OCI-LY1 (cell line): ENCODE measurements at regions not wholly inside any gene's neighbourhood (a gene's known extent, or its start where the extent isn't known, plus 50 kb on each side); places are given as distances from the start of the nearest gene placed in this dataset.

Experiments
- H2AFZ ChIP-seq: fragments of 200-600 bp; sonication (generic), shearing (Covaris generic); 2 replicates; pipeline ENCODE4 v1.6.0; 2014; ENCODE audit warnings: antibody characterized with exemption, mild to moderate bottlenecking, low read length
- H3F3A ChIP-seq: fragments of 200-600 bp; sonication (generic), shearing (Covaris generic); 2 replicates; pipeline ENCODE4 v1.6.0; 2014; ENCODE audit warnings: mild to moderate bottlenecking, antibody characterized with exemption, low read length, moderate library complexity; ENCODE audit not compliant: insufficient read depth
- H3K27ac ChIP-seq: fragments of 200-600 bp; sonication (generic); 2 replicates; pipeline ENCODE4 v1.5.1; 2014; ENCODE audit warnings: low read length, mixed run types, mild to moderate bottlenecking, low read depth; ENCODE audit not compliant: poor library complexity, severe bottlenecking
- H3K27me3 ChIP-seq: fragments of 200-600 bp; sonication (generic); 2 replicates; pipeline ENCODE4 v1.6.0; 2014; ENCODE audit warnings: antibody characterized with exemption, mild to moderate bottlenecking, low read length, moderate library complexity; ENCODE audit not compliant: insufficient read depth
- H3K36me3 ChIP-seq: fragments of 200-600 bp; sonication (generic); 2 replicates; pipeline ENCODE4 v1.6.1; 2014; ENCODE audit warnings: mild to moderate bottlenecking, antibody characterized with exemption, low read length, moderate library complexity, mixed read lengths; ENCODE audit not compliant: insufficient read depth
- H3K4me1 ChIP-seq: fragments of 200-600 bp; sonication (generic); 2 replicates; pipeline ENCODE4 v1.5.1; 2014; ENCODE audit warnings: mild to moderate bottlenecking, low read length, moderate library complexity; ENCODE audit not compliant: insufficient read depth, severe bottlenecking
- H3K4me2 ChIP-seq: fragments of 200-600 bp; sonication (generic), shearing (Covaris generic); 2 replicates; pipeline ENCODE4 v1.6.1; 2014; ENCODE audit warnings: low read length
- H3K4me3 ChIP-seq: fragments of 200-600 bp; sonication (generic); 2 replicates; pipeline ENCODE4 v1.5.1; 2014; ENCODE audit warnings: low read length, low read depth, mild to moderate bottlenecking, mixed read lengths; ENCODE audit not compliant: poor library complexity, severe bottlenecking
- H3K79me2 ChIP-seq: fragments of 200-600 bp; shearing (Covaris generic); 2 replicates; pipeline ENCODE4 v1.6.1; 2016; ENCODE audit warnings: mixed run types, low read length, mixed read lengths; ENCODE audit not compliant: insufficient read depth
- H3K9ac ChIP-seq: fragments of 200-600 bp; sonication (generic), shearing (Covaris generic); 2 replicates; pipeline ENCODE4 v1.6.1; 2014; ENCODE audit warnings: mild to moderate bottlenecking, low read length, mixed read lengths
- H3K9me2 ChIP-seq: fragments of 200-600 bp; sonication (generic), shearing (Covaris generic); 2 replicates; pipeline ENCODE4 v1.6.1; 2014; ENCODE audit warnings: low read depth, mild to moderate bottlenecking, low read length, mixed read lengths
- H3K9me3 ChIP-seq: fragments of 200-600 bp; shearing (Covaris generic); 2 replicates; pipeline ENCODE4 v1.6.1; 2014; ENCODE audit warnings: low read length, mixed read lengths
- H4K20me1 ChIP-seq: fragments of 200-600 bp; sonication (generic), shearing (Covaris generic); 2 replicates; pipeline ENCODE4 v1.6.0; 2016; ENCODE audit warnings: mild to moderate bottlenecking, low read length; ENCODE audit not compliant: insufficient read depth
- EZH2 ChIP-seq: fragments of 200-600 bp; sonication (generic), shearing (Covaris generic); IDR thresholded peaks from 2 replicates; pipeline ENCODE4 v1.8.0; 2017; ENCODE audit warnings: borderline replicate concordance, mixed run types, mild to moderate bottlenecking, antibody characterized with exemption, low read length, moderate library complexity, mixed read lengths
- TF ChIP-seq, protein P1 (sequence below): fragments of 200-600 bp; sonication (generic), shearing (Covaris generic); IDR thresholded peaks from 2 replicates; pipeline ENCODE4 v1.5.1; 2017; ENCODE audit warnings: mild to moderate bottlenecking, antibody characterized with exemption, low read length, moderate library complexity, mixed read lengths

DNA sequence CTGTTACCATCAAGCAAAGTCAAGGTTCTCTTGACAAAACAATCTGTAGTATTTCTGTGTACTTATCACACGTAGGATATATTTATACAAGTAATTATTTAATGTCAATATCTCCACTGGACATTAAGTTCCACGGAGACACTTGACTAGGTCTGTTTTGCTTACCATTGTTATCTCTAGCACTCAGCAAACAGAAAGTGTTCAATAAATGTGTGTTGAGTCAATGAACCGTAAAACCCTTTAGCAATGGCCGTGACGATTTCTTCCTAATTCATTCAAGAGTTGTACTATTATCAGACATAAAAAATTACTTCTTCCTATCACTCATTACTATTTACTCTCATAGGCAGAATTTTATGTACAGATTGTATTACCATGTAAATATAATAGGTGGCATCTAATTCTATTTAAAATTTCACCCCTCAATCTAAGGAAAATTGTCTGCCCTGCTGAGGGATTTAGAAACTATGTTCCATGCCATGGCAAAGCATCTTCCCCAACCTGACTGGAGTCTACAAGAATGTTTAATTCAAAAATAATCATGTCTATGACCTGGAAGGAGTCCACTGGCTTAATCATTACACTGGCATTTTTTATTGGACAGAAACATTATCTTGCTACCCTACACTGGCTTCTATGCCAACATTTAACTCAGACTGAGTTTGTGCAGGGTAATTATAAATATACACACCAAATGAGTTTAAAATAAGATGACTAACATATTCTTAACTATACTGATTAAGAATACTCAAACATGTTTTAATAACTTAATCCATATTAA, 301.9 kb downstream of the ZEB2 start:
- no peak for TF ChIP-seq EZH2
- TF ChIP-seq, protein P1, sequence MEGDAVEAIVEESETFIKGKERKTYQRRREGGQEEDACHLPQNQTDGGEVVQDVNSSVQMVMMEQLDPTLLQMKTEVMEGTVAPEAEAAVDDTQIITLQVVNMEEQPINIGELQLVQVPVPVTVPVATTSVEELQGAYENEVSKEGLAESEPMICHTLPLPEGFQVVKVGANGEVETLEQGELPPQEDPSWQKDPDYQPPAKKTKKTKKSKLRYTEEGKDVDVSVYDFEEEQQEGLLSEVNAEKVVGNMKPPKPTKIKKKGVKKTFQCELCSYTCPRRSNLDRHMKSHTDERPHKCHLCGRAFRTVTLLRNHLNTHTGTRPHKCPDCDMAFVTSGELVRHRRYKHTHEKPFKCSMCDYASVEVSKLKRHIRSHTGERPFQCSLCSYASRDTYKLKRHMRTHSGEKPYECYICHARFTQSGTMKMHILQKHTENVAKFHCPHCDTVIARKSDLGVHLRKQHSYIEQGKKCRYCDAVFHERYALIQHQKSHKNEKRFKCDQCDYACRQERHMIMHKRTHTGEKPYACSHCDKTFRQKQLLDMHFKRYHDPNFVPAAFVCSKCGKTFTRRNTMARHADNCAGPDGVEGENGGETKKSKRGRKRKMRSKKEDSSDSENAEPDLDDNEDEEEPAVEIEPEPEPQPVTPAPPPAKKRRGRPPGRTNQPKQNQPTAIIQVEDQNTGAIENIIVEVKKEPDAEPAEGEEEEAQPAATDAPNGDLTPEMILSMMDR = no peak
- no peaks in the 10 kb centered on the region for H3K9me3 ChIP-seq
- H3K4me3 ChIP-seq = no peak overlapping the region
- no peak overlapping the region for H3K9ac ChIP-seq
- H3K27ac ChIP-seq = peak overlapping the region; percentile 21
- 0 out of 2 replicates have a peak, but pooled peaks cover 4% of the 10 kb centered on the region for H3K79me2 ChIP-seq
- peaks cover 59% of the 10 kb centered on the region for H3K4me1 ChIP-seq
- H3K27me3 ChIP-seq = no peaks in the 10 kb centered on the region
- no peak overlapping the region for H3K4me2 ChIP-seq
- H3K36me3 ChIP-seq = 0 out of 2 replicates have a peak, but pooled peaks cover 3% of the 10 kb centered on the region
- H4K20me1 ChIP-seq = no peaks in the 10 kb centered on the region
- H3F3A ChIP-seq = no peaks in the 10 kb centered on the region
- H2AFZ ChIP-seq = no peak overlapping the region
- H3K9me2 ChIP-seq = no peaks in the 10 kb centered on the region

DNA sequence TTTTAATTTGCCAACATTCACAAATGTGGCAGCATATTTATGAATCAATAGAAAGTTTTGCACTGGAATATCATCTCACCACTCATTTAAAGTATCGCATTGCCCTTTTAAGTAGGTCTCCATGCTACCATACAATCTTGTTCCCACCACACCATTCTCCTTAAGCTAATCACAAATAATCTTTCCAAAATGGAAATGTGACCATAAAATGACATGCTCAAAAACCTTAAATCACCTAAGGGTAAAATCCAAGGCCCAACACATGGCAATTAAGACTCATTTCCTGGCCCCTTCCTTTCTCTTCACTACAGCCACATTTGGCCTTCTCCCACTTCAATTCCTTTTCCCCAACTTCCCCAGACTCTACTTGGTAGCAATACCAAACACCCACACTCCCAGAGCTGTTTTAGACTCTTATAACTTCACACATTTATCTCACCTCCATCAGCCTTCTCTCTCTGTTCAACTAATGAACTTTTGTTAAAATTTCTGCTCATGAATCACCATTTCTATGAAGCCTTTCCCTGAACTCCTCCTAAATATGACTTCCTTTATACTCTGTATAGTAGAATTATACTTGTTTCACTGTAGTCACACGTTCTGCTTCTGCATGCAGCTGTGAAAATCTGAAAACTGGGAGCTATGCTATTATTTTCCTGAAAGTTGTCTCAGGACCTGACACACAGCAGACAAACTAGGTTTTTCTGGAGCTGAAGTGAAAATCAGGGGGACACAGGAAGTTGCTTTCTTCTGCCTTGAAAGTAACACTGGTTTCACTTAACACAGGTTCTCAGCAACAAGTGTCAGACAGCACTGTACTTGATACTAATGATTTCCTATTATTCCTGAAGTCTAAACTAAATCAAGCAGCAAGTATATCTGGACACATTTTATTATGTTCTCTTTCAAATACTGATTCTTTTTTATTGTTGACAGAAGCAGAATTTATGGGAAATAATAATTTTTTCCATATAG, 303.9 kb downstream of the ZEB2 start:
- H3K9me3 ChIP-seq = no peaks in the 10 kb centered on the region
- H3K79me2 ChIP-seq = 0 out of 2 replicates have a peak, but pooled peaks cover 5% of the 10 kb centered on the region
- H3K4me2 ChIP-seq = peak overlapping the region; percentile 46; the same call in 1 of the 2 replicates
- no peaks in the 10 kb centered on the region for H3K9me2 ChIP-seq
- peaks cover 5% of the 10 kb centered on the region; the same call in 1 of the 2 replicates for H3K36me3 ChIP-seq
- H3K4me3 ChIP-seq = no peak overlapping the region
- no peaks in the 10 kb centered on the region for H3F3A ChIP-seq
- H2AFZ ChIP-seq = no peak overlapping the region
- peak overlapping the region; percentile 82 for H3K27ac ChIP-seq
- H3K4me1 ChIP-seq = peaks cover 79% of the 10 kb centered on the region
- no peaks in the 10 kb centered on the region for H3K27me3 ChIP-seq
- peak overlapping the region; percentile 41; the same call in 1 of the 2 replicates for H3K9ac ChIP-seq
- H4K20me1 ChIP-seq = no peaks in the 10 kb centered on the region
- TF ChIP-seq, protein P1 = no peak
- TF ChIP-seq EZH2 = no peak

DNA sequence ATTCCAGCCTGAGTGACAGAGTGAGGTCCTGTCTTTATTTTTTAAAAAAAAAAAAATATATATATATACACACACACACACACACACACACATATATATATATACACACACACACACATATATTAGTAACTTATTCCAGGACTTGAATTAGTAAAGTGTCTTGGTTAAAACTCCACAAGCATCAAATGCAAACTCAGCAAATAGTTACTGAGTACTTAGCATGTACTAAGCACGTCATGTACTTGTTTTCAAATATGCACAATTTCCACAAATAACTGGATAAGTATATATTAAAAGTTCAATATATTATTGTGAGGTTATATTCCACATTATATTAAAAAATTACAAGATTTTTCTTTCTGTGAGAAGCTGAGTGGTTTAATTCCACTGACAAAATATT, 304.7 kb downstream of the ZEB2 start:
- Histone ChIP-seq H3K4me1 (peaks cover 83% of the 10 kb centered on the region), H3K27ac (peak overlapping the region; percentile 55), H3K4me3 (no peak overlapping the region), H3K9ac (no peak overlapping the region), H3K27me3 (no peaks in the 10 kb centered on the region), H3F3A (no peaks in the 10 kb centered on the region), H3K79me2 (0 out of 2 replicates have a peak, but pooled peaks cover 5% of the 10 kb centered on the region), H2AFZ (no peak overlapping the region), H3K4me2 (no peak overlapping the region), H4K20me1 (no peaks in the 10 kb centered on the region), H3K9me3 (no peaks in the 10 kb centered on the region), H3K9me2 (no peaks in the 10 kb centered on the region), H3K36me3 (peaks cover 13% of the 10 kb centered on the region)
- TF ChIP-seq, protein P1 = no peak
- no peak for TF ChIP-seq EZH2
